Naive thymus-derived CD4-positive, alpha-beta T cell (primary cell): ENCODE measurements at regions not wholly inside any gene's neighbourhood (a gene's known extent, or its start where the extent isn't known, plus 50 kb on each side); places are given as distances from the start of the nearest gene placed in this dataset.

Source experiments
- ATAC-seq: fragments of 150-1000 bp; cut with Tn5 transposase; 2 replicates; pipeline ENCODE4 v1.10.0; 2021; ENCODE audit warnings: mild to moderate bottlenecking, moderate library complexity
- CTCF ChIA-PET: fragments of 350-600 bp; sonication (Branson Sonifier 250); formaldehyde crosslinking; loops from one replicate; lab custom pipeline; 2021; ENCODE audit warnings: antibody characterized with exemption; lab: Charles Lee
- POLR2A ChIA-PET: fragments of 350-600 bp; sonication (Branson Sonifier 250); formaldehyde crosslinking; loops from one replicate; lab custom pipeline; 2021; ENCODE audit warnings: antibody characterized with exemption, inconsistent platforms; lab: Charles Lee
- DNase-seq, 9 donors: peaks; one replicate each; pipeline versions ENCODE4 v3.0.0 to v3.0.0-alpha.2; 2020 to 2022; ENCODE audit warnings: mixed read lengths in 1 of 9
- H3K27ac ChIP-seq: one replicate; pipeline ENCODE4 v1.7.0; 2013; ENCODE audit warnings: mild to moderate bottlenecking, low read depth, low read length, moderate library complexity
- H3K27me3 ChIP-seq, 2 donors: one replicate each; pipeline ENCODE4 v1.7.0; 2013; ENCODE audit warnings: low read length in 2 of 2, mild to moderate bottlenecking in 2 of 2, moderate library complexity in 2 of 2; ENCODE audit not compliant: control insufficient read depth in 2 of 2, insufficient read depth in 2 of 2
- H3K36me3 ChIP-seq, 3 experiments: 1 replicate in 2 of 3; 2 replicates in 1 of 3; pipeline ENCODE4 v1.7.0; 2013; ENCODE audit warnings: low read length in 3 of 3, mild to moderate bottlenecking in 3 of 3, moderate library complexity in 1 of 3; ENCODE audit not compliant: insufficient read depth in 3 of 3, control insufficient read depth in 2 of 3
- H3K4me1 ChIP-seq, 2 donors: one replicate each; pipeline ENCODE4 v1.7.0; 2013; ENCODE audit warnings: low read length in 2 of 2, mild to moderate bottlenecking in 2 of 2, moderate library complexity in 1 of 2; ENCODE audit not compliant: control insufficient read depth in 2 of 2, insufficient read depth in 2 of 2
- H3K4me3 ChIP-seq: 2 replicates; pipeline ENCODE4 v1.7.0; 2013; ENCODE audit warnings: mild to moderate bottlenecking, low read length
- H3K9me3 ChIP-seq, 3 experiments: 1 replicate in 2 of 3; 2 replicates in 1 of 3; pipeline ENCODE4 v1.7.0; 2013; ENCODE audit warnings: low read length in 3 of 3; ENCODE audit not compliant: control insufficient read depth in 2 of 3
- H3K27ac Mint-ChIP-seq, 9 donors: one replicate each; pipeline ENCODE4 v1.8.0; 2020 to 2022; ENCODE audit warnings: mixed read lengths in 9 of 9, mild to moderate bottlenecking in 8 of 9, moderate library complexity in 5 of 9, inconsistent platforms in 2 of 9
- H3K27me3 Mint-ChIP-seq, 5 donors: one replicate each; pipeline ENCODE4 v1.8.0; 2021 to 2022; ENCODE audit warnings: mixed read lengths in 5 of 5, mild to moderate bottlenecking in 1 of 5
- H3K36me3 Mint-ChIP-seq, 5 donors: one replicate each; pipeline ENCODE4 v1.8.0; 2020 to 2022; ENCODE audit warnings: mixed read lengths in 5 of 5, mild to moderate bottlenecking in 3 of 5, inconsistent platforms in 1 of 5
- H3K4me1 Mint-ChIP-seq, 7 donors: one replicate each; pipeline ENCODE4 v1.8.0; 2020 to 2022; ENCODE audit warnings: mixed read lengths in 7 of 7, mild to moderate bottlenecking in 3 of 7, inconsistent platforms in 1 of 7
- H3K4me3 Mint-ChIP-seq, 10 donors: one replicate each; pipeline ENCODE4 v1.8.0; 2020 to 2022; ENCODE audit warnings: mild to moderate bottlenecking in 10 of 10, mixed read lengths in 10 of 10, moderate library complexity in 6 of 10, inconsistent platforms in 2 of 10
- H3K9me3 Mint-ChIP-seq, 11 donors: one replicate each; pipeline ENCODE4 v1.8.0; 2020 to 2022; ENCODE audit warnings: mixed read lengths in 11 of 11, mild to moderate bottlenecking in 4 of 11, inconsistent platforms in 1 of 11, moderate library complexity in 1 of 11
- intact Hi-C, 2 donors: fragments of 100-400 bp; cut with micrococcal nuclease; formaldehyde crosslinking; loops; one replicate each; pipeline ENCODE4 v1.15.1; 2023

GRCh38 chr1:4468804-4469514, 185.4 kb upstream of the AJAP1 start:
- POLR2A ChIA-PET: no interaction called here
- H3K9me3 Mint-ChIP-seq: peaks cover 0 to 3% (median 0%) of the 10 kb centered on the region in 11 donors
- no peaks in the 10 kb centered on the region for H3K9me3 ChIP-seq

GRCh38 chr1:4476394-4476793, 178.0 kb upstream of the AJAP1 start:
- H3K36me3 ChIP-seq: no peaks in the 10 kb centered on the region
- ATAC-seq (no peak), DNase-seq (no peak)
- Mint-ChIP-seq H3K36me3 (peaks cover 0 to 4% (median 0%) of the 10 kb centered on the region in 5 donors), H3K4me3 (no peak overlapping the region), H3K27me3 (peaks cover 0 to 29% (median 14%) of the 10 kb centered on the region in 5 donors), H3K27ac (no peak overlapping the region), H3K4me1 (no peaks in the 10 kb centered on the region), H3K9me3 (peaks cover 0 to 32% (median 10%) of the 10 kb centered on the region in 11 donors)
- no peaks in the 10 kb centered on the region for H3K27me3 ChIP-seq
- H3K4me1 ChIP-seq: no peaks in the 10 kb centered on the region
- H3K27ac ChIP-seq: no peak overlapping the region
- no peak overlapping the region for H3K4me3 ChIP-seq
- CTCF ChIA-PET: no interaction called here
- POLR2A ChIA-PET: no interaction called here
- intact Hi-C loops: no loop called here
- H3K9me3 ChIP-seq: no peaks in the 10 kb centered on the region

More at GRCh38 chr1:4468804-4469514, 185.4 kb upstream of the AJAP1 start:
- Histone ChIP-seq H3K27ac (no peak overlapping the region), H3K36me3 (no peaks in the 10 kb centered on the region), H3K27me3 (no peaks in the 10 kb centered on the region), H3K4me1 (no peaks in the 10 kb centered on the region), H3K4me3 (no peak overlapping the region)
- H3K36me3 Mint-ChIP-seq: no peaks in the 10 kb centered on the region
- H3K27ac Mint-ChIP-seq: no peak overlapping the region
- no peak for ATAC-seq
- intact Hi-C loops: no loop called here
- CTCF ChIA-PET: no interaction called here
- no peak for DNase-seq
- H3K4me3 Mint-ChIP-seq: no peak overlapping the region
- no peaks in the 10 kb centered on the region for H3K4me1 Mint-ChIP-seq
- H3K27me3 Mint-ChIP-seq: peaks cover 0 to 19% (median 4%) of the 10 kb centered on the region in 5 donors

- no peak overlapping the region for H3K4me3 ChIP-seq
- Mint-ChIP-seq H3K27me3 (peaks cover 0 to 25% (median 12%) of the 10 kb centered on the region in 5 donors), H3K27ac (no peak overlapping the region), H3K4me3 (no peak overlapping the region), H3K36me3 (no peaks in the 10 kb centered on the region), H3K9me3 (peaks cover 0 to 17% (median 7%) of the 10 kb centered on the region in 11 donors), H3K4me1 (no peaks in the 10 kb centered on the region)
- H3K27me3 ChIP-seq: no peaks in the 10 kb centered on the region
- intact Hi-C loops: no loop called here
- ATAC-seq: no peak
- H3K27ac ChIP-seq: no peak overlapping the region
- H3K9me3 ChIP-seq: no peaks in the 10 kb centered on the region
- POLR2A ChIA-PET: no interaction called here
- no peak for DNase-seq
- H3K4me1 ChIP-seq: no peaks in the 10 kb centered on the region
- CTCF ChIA-PET: no interaction called here
- no peaks in the 10 kb centered on the region for H3K36me3 ChIP-seq
Measured at GRCh38 chr1:4481451-4481850, 173.0 kb upstream of the AJAP1 start.

GRCh38 chr1:4482526-4482925, 171.9 kb upstream of the AJAP1 start:
- no peak for DNase-seq
- H3K9me3 Mint-ChIP-seq: peaks cover 0 to 6% (median 0%) of the 10 kb centered on the region in 11 donors
- intact Hi-C loops: no loop called here
- H3K27me3 Mint-ChIP-seq: peaks cover 0 to 23% (median 13%) of the 10 kb centered on the region in 5 donors
- ChIA-PET POLR2A (no interaction called here), CTCF (no interaction called here)
- no peaks in the 10 kb centered on the region for H3K36me3 Mint-ChIP-seq
- Histone ChIP-seq H3K27me3 (no peaks in the 10 kb centered on the region), H3K27ac (no peak overlapping the region), H3K9me3 (no peaks in the 10 kb centered on the region), H3K4me1 (no peaks in the 10 kb centered on the region), H3K36me3 (no peaks in the 10 kb centered on the region), H3K4me3 (no peak overlapping the region)
- H3K4me1 Mint-ChIP-seq: no peaks in the 10 kb centered on the region
- no peak overlapping the region for H3K4me3 Mint-ChIP-seq
- ATAC-seq: no peak
- H3K27ac Mint-ChIP-seq: no peak overlapping the region

GRCh38 chr1:4483021-4483625, 171.3 kb upstream of the AJAP1 start:
- H3K4me3 Mint-ChIP-seq: no peak overlapping the region
- no peaks in the 10 kb centered on the region for H3K4me1 Mint-ChIP-seq
- ChIA-PET POLR2A (no interaction called here), CTCF (no interaction called here)
- Histone ChIP-seq H3K27ac (no peak overlapping the region), H3K27me3 (no peaks in the 10 kb centered on the region), H3K4me1 (no peaks in the 10 kb centered on the region), H3K9me3 (no peaks in the 10 kb centered on the region), H3K4me3 (no peak overlapping the region), H3K36me3 (no peaks in the 10 kb centered on the region)
- ATAC-seq: no peak
- H3K27ac Mint-ChIP-seq: no peak overlapping the region
- H3K27me3 Mint-ChIP-seq: peaks cover 0 to 19% (median 13%) of the 10 kb centered on the region in 5 donors
- no peaks in the 10 kb centered on the region for H3K9me3 Mint-ChIP-seq
- no peak for DNase-seq
- intact Hi-C loops: no loop called here
- H3K36me3 Mint-ChIP-seq: no peaks in the 10 kb centered on the region

- Mint-ChIP-seq H3K27ac (no peak overlapping the region), H3K36me3 (no peaks in the 10 kb centered on the region), H3K4me1 (no peaks in the 10 kb centered on the region), H3K27me3 (peaks cover 0 to 13% (median 6%) of the 10 kb centered on the region in 5 donors), H3K4me3 (no peak overlapping the region), H3K9me3 (no peaks in the 10 kb centered on the region)
- ATAC-seq (no peak), DNase-seq (no peak)
- CTCF ChIA-PET: no interaction called here
- POLR2A ChIA-PET: no interaction called here
- no peaks in the 10 kb centered on the region for H3K4me1 ChIP-seq
- no peaks in the 10 kb centered on the region for H3K9me3 ChIP-seq
- H3K27me3 ChIP-seq: no peaks in the 10 kb centered on the region
- no peak overlapping the region for H3K27ac ChIP-seq
- H3K4me3 ChIP-seq: no peak overlapping the region
- intact Hi-C loops: no loop called here
- H3K36me3 ChIP-seq: no peaks in the 10 kb centered on the region
Measured at GRCh38 chr1:4485398-4485797, 169.0 kb upstream of the AJAP1 start.

GRCh38 chr1:4485878-4486277, 168.5 kb upstream of the AJAP1 start:
- ChIA-PET POLR2A (no interaction called here), CTCF (no interaction called here)
- peaks cover 0 to 15% (median 7%) of the 10 kb centered on the region in 5 donors for H3K27me3 Mint-ChIP-seq
- H3K36me3 Mint-ChIP-seq: no peaks in the 10 kb centered on the region
- DNase-seq (no peak), ATAC-seq (no peak)
- H3K9me3 ChIP-seq: no peaks in the 10 kb centered on the region
- H3K27me3 ChIP-seq: no peaks in the 10 kb centered on the region
- no peak overlapping the region for H3K4me3 ChIP-seq
- H3K4me1 ChIP-seq: no peaks in the 10 kb centered on the region
- H3K36me3 ChIP-seq: no peaks in the 10 kb centered on the region
- intact Hi-C loops: no loop called here
- H3K27ac ChIP-seq: no peak overlapping the region
- peaks cover 0 to 1% (median 0%) of the 10 kb centered on the region in 11 donors for H3K9me3 Mint-ChIP-seq
- H3K4me3 Mint-ChIP-seq: no peak overlapping the region
- H3K4me1 Mint-ChIP-seq: no peaks in the 10 kb centered on the region
- H3K27ac Mint-ChIP-seq: no peak overlapping the region
